CD4-positive, alpha-beta T cell treated with Interleukin-10 for 1 hour (primary cell): ENCODE measurements at regions not wholly inside any gene's neighbourhood (a gene's known extent, or its start where the extent isn't known, plus 50 kb on each side); places are given as distances from the start of the nearest gene placed in this dataset.

Source experiments
- DNase-seq: peaks from one replicate; pipeline ENCODE4 v3.0.0-alpha.2; 2020

DNA sequence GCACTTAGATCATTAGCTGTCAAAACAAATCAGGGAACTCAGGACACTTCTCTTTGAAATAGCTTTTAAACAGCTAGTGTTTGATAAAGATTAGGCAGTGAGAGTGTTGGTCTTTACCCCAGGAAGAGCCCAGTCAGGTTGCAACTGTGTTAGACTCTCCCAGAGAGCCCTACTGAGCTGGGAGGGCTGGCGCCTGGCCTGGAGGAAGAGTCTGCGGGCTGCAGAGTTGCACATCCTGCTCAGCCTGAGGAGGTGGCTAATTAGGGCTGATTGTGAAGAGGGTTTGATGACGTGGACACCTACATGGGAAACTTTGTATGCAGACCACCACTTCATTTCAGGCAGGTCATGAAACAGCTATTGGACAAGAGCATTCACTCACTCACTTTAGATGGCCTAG lies 112.0 kb downstream of the TMEM174 start:
- DNase-seq = no peak

- no peak for DNase-seq
Measured at GRCh38 chr5:73284220-73284795, 111.3 kb downstream of the TMEM174 start.

DNA sequence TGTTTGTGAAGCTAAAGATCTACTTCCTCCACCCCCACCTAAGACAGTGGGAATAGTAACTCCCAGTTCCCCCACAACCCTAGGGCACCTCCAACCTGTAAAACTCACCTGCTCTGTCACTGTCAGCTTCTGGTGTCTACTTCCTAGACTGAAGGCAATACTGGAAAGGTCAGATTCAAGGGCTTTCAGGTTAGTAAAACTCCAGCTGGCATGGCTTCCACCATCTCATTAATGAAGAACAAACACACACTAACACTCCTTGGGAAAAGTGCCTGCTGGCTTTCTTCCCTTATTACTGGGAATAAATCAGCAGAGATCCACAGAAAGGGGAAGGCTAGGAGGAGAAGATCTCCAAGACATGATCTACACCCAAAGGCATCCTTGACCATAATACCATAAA lies 109.9 kb downstream of the TMEM174 start:
- DNase-seq = no peak

- DNase-seq = no peak
Measured at GRCh38 chr5:73282383-73282782, 109.4 kb downstream of the TMEM174 start.

- DNase-seq = no peak
Measured at GRCh38 chr5:73280821-73281746, 108.1 kb downstream of the TMEM174 start.

DNA sequence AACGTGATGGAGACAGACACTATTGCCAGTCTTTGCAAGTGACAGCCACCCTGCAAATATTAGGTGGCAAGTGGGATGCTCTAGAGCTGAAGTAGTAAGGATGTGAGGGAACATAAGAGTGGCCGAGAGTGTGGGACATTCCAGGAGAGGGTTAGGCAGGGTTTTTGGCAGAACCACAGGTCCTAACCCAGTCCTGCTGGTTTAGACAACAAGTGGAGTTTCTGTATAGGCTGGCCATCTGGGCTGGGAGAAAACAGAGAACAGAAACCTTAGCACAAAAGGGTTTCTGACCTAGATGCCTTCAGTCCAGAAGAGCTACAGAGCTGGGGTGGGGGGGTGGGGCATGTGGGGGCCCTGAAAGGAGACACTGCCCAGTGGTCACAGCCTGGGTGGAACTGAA lies 107.4 kb downstream of the TMEM174 start:
- DNase-seq = no peak

DNA sequence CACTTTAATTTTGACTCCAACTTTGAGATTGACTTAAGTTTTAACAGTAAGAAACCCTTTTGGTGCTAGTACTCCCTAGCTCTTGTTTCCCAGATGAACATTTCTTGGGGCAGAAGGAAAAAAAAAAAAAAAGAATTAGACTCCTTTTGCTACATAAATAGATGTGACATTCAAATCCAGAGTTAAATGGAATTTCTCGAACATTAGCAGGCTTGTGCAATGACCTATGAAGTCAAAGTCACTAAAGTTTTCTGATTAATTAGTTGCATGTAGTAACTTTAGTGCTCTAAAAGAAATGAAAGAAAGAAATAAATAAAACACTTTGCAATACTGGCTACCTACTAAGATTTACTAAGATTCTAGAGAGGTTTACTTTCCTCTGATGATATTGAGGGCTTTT lies 106.8 kb downstream of the TMEM174 start:
- DNase-seq = no peak

- DNase-seq = no peak
Measured at GRCh38 chr5:73278693-73279092, 105.7 kb downstream of the TMEM174 start.

DNA sequence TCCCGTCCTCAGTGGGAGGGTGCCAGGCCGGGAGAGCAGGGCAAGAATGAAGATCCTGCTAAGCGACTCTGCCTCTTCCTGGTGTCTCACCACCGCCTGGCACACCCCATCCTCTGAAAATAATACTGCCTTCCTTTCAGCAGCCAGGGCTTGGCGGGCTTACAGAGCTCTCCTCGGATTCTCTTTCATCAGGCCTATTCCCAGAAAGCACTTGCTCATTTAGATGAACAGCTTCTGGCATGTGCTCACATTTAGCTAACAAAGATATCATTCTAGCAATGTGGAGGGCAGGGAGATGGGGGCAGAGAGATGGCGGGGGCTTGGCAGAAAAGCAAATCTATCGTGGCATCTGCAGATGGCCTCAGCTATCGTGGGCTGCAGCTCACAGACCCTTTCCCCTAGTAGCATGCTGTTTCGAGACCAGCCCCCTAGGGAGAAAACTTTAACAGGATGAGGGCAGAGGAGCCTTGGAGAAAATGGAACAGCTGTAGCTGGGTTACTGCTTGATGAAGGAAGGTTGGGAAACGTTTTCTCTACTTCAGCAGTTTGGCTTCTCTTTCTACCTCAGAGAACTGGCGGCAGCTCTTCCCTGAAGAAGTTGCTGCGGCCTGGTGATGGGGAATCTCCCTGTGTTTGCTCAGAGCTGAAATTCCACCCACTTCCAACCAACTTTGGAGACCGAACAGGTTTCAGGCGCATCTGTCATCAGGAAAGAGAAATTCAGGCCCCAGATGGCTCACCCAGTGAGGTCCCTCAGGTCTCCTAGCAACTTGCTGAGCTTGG lies 102.1 kb downstream of the TMEM174 start:
- no peak for DNase-seq

DNA sequence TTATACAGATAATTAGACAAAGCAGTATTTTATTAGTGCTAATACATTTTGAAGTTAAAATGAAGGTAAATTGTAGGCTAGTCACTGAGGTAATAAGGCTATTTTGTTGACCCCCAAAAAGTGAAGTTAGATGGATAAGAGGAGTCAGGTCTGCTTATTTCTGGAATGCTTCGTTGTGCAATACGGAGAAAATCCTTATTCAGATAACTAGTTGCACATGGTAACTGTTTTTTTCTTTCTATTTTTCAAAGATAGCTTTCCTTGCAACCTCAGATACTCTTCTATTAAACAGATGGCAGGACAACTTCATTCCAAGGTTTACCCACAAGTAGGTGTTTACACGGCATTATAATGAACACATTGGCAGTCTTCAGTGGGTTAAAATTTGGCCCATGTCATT lies 101.1 kb downstream of the TMEM174 start:
- DNase-seq = no peak

DNA sequence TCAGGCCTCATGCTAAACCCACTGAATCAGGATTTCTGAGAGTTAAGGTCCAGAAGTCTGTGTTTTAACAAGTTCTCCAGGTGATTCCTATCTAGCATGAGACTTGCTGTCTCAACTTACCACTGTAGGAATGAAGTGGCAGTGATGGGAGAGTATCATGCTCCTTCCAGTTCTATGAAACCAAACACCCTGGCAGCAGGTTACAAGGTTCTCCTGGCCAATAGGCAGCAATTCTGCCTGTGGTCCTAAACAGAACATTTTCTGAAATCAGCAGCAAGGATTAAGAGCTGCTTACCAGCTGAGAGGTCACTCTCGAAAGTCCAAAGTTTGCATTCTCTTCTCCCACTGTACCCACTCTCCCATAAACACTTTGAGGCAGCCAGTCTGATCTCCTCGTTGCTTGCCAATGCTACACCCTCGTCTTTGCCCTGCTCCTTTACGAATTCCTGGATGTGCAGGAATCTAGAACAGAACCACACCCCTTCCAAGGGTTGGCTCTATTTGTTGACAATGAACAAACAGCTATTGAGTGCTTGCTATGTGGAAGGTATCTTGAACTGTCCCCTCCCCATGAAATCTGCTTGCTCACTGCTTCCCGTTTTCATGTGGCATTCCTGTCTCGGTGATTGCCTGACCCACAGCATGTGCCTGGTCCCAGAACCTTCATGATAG lies 100.5 kb downstream of the TMEM174 start:
- no peak for DNase-seq

- no peak for DNase-seq
Measured at GRCh38 chr5:73272351-73272750, 99.4 kb downstream of the TMEM174 start.

DNA sequence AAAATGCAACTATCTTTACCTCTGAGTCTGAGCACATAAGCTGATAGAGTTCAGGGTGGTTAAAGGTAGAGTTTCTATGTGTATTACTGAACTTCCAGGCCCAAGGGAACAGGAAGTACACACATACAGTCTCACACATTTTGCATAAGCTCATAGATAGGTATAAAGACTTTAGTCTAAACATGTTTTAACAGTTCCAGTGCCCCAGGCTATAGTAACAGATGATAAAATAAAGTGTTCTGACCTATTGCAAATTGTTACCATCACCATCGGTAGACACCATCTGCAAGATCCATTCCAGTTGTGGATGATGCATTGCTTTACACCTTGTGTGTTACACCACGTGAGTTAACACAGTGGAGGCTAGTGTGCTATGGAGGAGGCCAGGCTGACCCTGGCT lies 95.8 kb downstream of the TMEM174 start:
- DNase-seq = no peak

- DNase-seq = no peak
Measured at GRCh38 chr5:73267766-73268435, 94.9 kb downstream of the TMEM174 start.

DNA sequence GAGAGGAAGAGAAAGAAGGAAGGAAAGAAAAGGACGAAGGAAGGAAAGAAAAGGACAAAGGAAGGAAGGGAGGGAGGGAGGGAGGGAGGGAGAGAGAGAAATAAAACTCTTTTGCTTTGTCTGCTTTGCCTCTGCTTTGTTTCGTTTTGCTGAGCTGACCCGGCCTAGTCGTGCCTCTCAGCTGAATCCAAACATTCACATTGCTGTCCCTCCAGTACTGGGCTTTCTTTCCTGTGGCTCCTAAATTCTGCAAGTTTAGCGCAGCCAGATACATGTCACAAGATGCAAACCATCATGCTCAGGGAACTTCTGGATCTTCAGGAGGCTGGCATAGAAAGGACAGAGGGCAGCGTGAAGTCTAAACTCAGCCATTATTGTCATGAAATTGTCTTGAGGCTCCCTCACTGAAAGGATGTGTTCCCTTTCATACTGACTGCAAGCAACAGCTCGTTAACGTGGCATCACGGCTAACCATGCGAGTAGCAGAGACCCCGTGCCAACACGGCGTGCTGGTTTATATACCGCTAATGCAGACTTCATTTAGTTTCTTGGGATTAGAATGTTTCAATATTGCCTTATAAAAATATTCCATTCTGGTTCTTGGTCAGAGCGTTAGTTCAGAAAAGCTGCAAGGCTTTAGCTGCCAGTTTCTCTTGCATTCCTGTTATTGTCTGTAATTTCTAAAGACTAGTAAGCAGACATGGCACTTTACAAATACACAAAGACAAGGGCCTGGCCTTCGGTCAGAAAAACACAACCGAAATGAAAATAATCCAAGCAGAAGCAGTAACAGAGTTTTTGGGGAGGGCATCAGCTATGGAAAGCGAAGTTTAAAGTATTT lies 94.2 kb downstream of the TMEM174 start:
- DNase-seq = no peak

- DNase-seq = no peak
Measured at GRCh38 chr5:73266176-73266738, 93.3 kb downstream of the TMEM174 start.

- DNase-seq = no peak
Measured at GRCh38 chr5:73265641-73266040, 92.6 kb downstream of the TMEM174 start.

GRCh38 chr5:73264631-73265030 lies 91.6 kb downstream of the TMEM174 start:
- DNase-seq = no peak

- DNase-seq = no peak
Measured at GRCh38 chr5:73263001-73263710, 90.2 kb downstream of the TMEM174 start.

DNA sequence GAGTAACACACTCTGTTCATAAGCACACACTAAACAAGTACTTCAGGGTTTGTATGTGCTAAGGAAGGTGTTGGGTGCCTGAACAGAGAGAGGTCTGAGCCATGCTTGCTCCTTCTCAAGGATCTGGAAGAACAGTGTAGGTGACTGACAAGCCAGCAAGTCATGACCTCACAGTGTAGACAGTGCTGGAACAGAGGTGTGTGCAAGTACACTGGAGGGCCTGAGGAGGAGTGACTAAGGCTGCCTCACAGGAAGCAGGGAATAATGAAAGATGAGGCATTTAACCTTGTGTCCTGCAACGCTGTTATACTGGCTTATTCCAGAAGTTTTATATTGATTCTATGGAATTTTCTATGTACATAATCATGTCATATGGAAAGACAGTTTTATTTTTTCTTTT lies 83.9 kb downstream of the TMEM174 start:
- DNase-seq = no peak

GRCh38 chr5:73256462-73256861 lies 83.5 kb downstream of the TMEM174 start:
- DNase-seq = no peak
